Neural progenitor cell (in vitro differentiated cells): ENCODE measurements at regions not wholly inside any gene's neighbourhood (a gene's known extent, or its start where the extent isn't known, plus 50 kb on each side); places are given as distances from the start of the nearest gene placed in this dataset.

ENCODE experiments used
- DNase-seq: peaks from one replicate; pipeline ENCODE4 v3.0.0-alpha.2; 2016; ENCODE audit warnings: low spot score
- H2AFZ ChIP-seq: fragments of 200-600 bp; sonication (generic); replicated peaks from 2 replicates; pipeline ENCODE4 v1.6.1; 2016; ENCODE audit warnings: antibody characterized with exemption
- H3F3A ChIP-seq: fragments of 200-600 bp; sonication (generic); 2 replicates; pipeline ENCODE4 v1.6.1; 2016; ENCODE audit warnings: antibody characterized with exemption, low read depth
- H3K27ac ChIP-seq: fragments of 200-600 bp; sonication (generic); 2 replicates; pipeline ENCODE4 v1.5.1; 2016; ENCODE audit warnings: mild to moderate bottlenecking
- H3K27me3 ChIP-seq: fragments of 200-600 bp; sonication (generic); 2 replicates; pipeline ENCODE4 v1.6.1; 2016; ENCODE audit warnings: mild to moderate bottlenecking, moderate library complexity
- H3K36me3 ChIP-seq: fragments of 200-600 bp; sonication (generic); 2 replicates; pipeline ENCODE4 v1.5.1; 2016
- H3K4me1 ChIP-seq: fragments of 200-600 bp; sonication (generic); 2 replicates; pipeline ENCODE4 v1.6.1; 2016; ENCODE audit warnings: mixed run types
- H3K4me2 ChIP-seq: fragments of 200-600 bp; sonication (generic); 2 replicates; pipeline ENCODE4 v1.6.1; 2016
- H3K4me3 ChIP-seq: fragments of 200-600 bp; sonication (generic); 2 replicates; pipeline ENCODE4 v1.5.1; 2016
- H3K79me2 ChIP-seq: fragments of 200-600 bp; sonication (generic); 2 replicates; pipeline ENCODE4 v1.6.1; 2016; ENCODE audit warnings: low read depth
- H3K9ac ChIP-seq: fragments of 200-600 bp; sonication (generic); 2 replicates; pipeline ENCODE4 v1.6.1; 2016
- H3K9me3 ChIP-seq: fragments of 200-600 bp; sonication (generic); 2 replicates; pipeline ENCODE4 v1.5.1; 2016; ENCODE audit warnings: low read depth
- H4K20me1 ChIP-seq: fragments of 200-600 bp; sonication (generic); 2 replicates; pipeline ENCODE4 v1.6.1; 2016; ENCODE audit warnings: low read depth
- H3K27ac Mint-ChIP-seq: 3 replicates; pipeline ENCODE4 v1.8.0; 2021; ENCODE audit warnings: mixed read lengths
- H3K27me3 Mint-ChIP-seq: 2 replicates; pipeline ENCODE4 v1.8.0; 2022; ENCODE audit warnings: low read depth, mild to moderate bottlenecking, inconsistent platforms, moderate library complexity, mixed read lengths; ENCODE audit not compliant: insufficient read depth
- H3K36me3 Mint-ChIP-seq: 3 replicates; pipeline ENCODE4 v1.8.0; 2021; ENCODE audit warnings: mixed read lengths
- H3K4me1 Mint-ChIP-seq: 3 replicates; pipeline ENCODE4 v1.8.0; 2021; ENCODE audit warnings: mixed read lengths
- H3K4me3 Mint-ChIP-seq: 3 replicates; pipeline ENCODE4 v1.8.0; 2021; ENCODE audit warnings: mild to moderate bottlenecking, moderate library complexity, mixed read lengths
- H3K9me3 Mint-ChIP-seq: 3 replicates; pipeline ENCODE4 v1.8.0; 2020; ENCODE audit warnings: mixed read lengths
- CTCF ChIP-seq: fragments of 200-600 bp; sonication (generic); IDR thresholded peaks from 2 replicates; pipeline ENCODE4 v1.5.1; 2017; ENCODE audit warnings: antibody characterized with exemption, mild to moderate bottlenecking
- EZH2 ChIP-seq: fragments of 200-600 bp; sonication (generic); IDR thresholded peaks from 2 replicates; pipeline ENCODE4 v1.6.1; 2017; ENCODE audit warnings: antibody characterized with exemption, mild to moderate bottlenecking, moderate library complexity
- EZH2phosphoT487 ChIP-seq: fragments of 200-600 bp; sonication (generic); IDR thresholded peaks from 2 replicates; pipeline ENCODE4 v1.6.1; 2017; ENCODE audit warnings: antibody characterized with exemption

- H3K4me1 Mint-ChIP-seq, result no peaks in the 10 kb centered on the region
- Histone ChIP-seq H3F3A (no peaks in the 10 kb centered on the region), H3K79me2 (no peaks in the 10 kb centered on the region), H3K27ac (no peak overlapping the region), H3K27me3 (no peaks in the 10 kb centered on the region), H3K4me3 (no peak overlapping the region), H3K9ac (no peak overlapping the region), H4K20me1 (no peaks in the 10 kb centered on the region), H3K4me2 (no peak overlapping the region), H3K9me3 (no peaks in the 10 kb centered on the region), H3K36me3 (no peaks in the 10 kb centered on the region), H2AFZ (no peak overlapping the region), H3K4me1 (peaks cover 7% of the 10 kb centered on the region)
- no peaks in the 10 kb centered on the region for H3K36me3 Mint-ChIP-seq
- H3K27ac Mint-ChIP-seq, result no peak overlapping the region
- TF ChIP-seq EZH2, result no peak
- TF ChIP-seq CTCF, result no peak
- TF ChIP-seq EZH2phosphoT487, result no peak
- no peak overlapping the region for H3K4me3 Mint-ChIP-seq
- H3K9me3 Mint-ChIP-seq, result peaks cover 4% of the 10 kb centered on the region
- no peak for DNase-seq
- peaks cover 3% of the 10 kb centered on the region for H3K27me3 Mint-ChIP-seq
Measured at GRCh38 chr20:59424976-59425375, 124.6 kb downstream of the EDN3 start.

DNA sequence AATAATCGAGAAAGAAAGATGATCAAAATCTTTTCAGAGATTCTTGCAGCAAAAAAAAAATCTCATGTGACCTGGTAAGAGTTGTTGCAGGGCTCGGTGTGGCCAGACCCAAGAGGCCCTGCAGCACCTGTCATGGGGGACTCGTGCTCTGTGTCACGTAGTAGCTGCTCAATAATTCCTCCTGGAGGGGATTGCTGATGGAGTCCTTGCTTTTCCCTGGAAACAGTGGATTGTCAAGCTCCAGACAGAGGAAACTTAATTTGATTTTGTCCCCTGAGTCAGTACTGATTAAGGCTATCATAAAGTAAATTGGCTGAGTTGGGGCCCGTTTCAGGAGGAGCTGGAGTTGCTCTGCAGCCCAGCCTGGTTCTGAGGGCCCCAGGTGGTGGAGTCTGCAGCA is 125.2 kb downstream of the EDN3 start:
- Mint-ChIP-seq H3K27ac (no peak overlapping the region), H3K36me3 (no peaks in the 10 kb centered on the region), H3K27me3 (peaks cover 3% of the 10 kb centered on the region), H3K4me1 (no peaks in the 10 kb centered on the region), H3K4me3 (no peak overlapping the region), H3K9me3 (peaks cover 4% of the 10 kb centered on the region)
- no peak overlapping the region for H2AFZ ChIP-seq
- no peaks in the 10 kb centered on the region for H3K27me3 ChIP-seq
- H3K36me3 ChIP-seq, result no peaks in the 10 kb centered on the region
- no peak for DNase-seq
- TF ChIP-seq CTCF (no peak), EZH2phosphoT487 (no peak), EZH2 (no peak)
- no peaks in the 10 kb centered on the region for H3F3A ChIP-seq
- H4K20me1 ChIP-seq, result no peaks in the 10 kb centered on the region
- no peaks in the 10 kb centered on the region for H3K79me2 ChIP-seq
- peaks cover 7% of the 10 kb centered on the region for H3K4me1 ChIP-seq
- H3K27ac ChIP-seq, result no peak overlapping the region
- no peak overlapping the region for H3K9ac ChIP-seq
- H3K9me3 ChIP-seq, result no peaks in the 10 kb centered on the region
- no peak overlapping the region for H3K4me3 ChIP-seq
- no peak overlapping the region for H3K4me2 ChIP-seq

- Mint-ChIP-seq H3K27ac (no peak overlapping the region), H3K4me3 (peak overlapping the region; percentile 2), H3K27me3 (peaks cover 3% of the 10 kb centered on the region), H3K4me1 (no peaks in the 10 kb centered on the region), H3K9me3 (peaks cover 4% of the 10 kb centered on the region), H3K36me3 (no peaks in the 10 kb centered on the region)
- H3F3A ChIP-seq, result no peaks in the 10 kb centered on the region
- H2AFZ ChIP-seq, result no peak overlapping the region
- TF ChIP-seq CTCF, result no peak
- TF ChIP-seq EZH2, result no peak
- no peak for TF ChIP-seq EZH2phosphoT487
- H3K36me3 ChIP-seq, result no peaks in the 10 kb centered on the region
- no peak overlapping the region for H3K4me2 ChIP-seq
- H3K4me1 ChIP-seq, result peaks cover 7% of the 10 kb centered on the region
- H3K9ac ChIP-seq, result no peak overlapping the region
- no peak overlapping the region for H3K27ac ChIP-seq
- no peaks in the 10 kb centered on the region for H3K9me3 ChIP-seq
- H3K79me2 ChIP-seq, result no peaks in the 10 kb centered on the region
- DNase-seq, result no peak
- no peak overlapping the region for H3K4me3 ChIP-seq
- H4K20me1 ChIP-seq, result no peaks in the 10 kb centered on the region
- H3K27me3 ChIP-seq, result no peaks in the 10 kb centered on the region
Measured at GRCh38 chr20:59428006-59428405, 127.6 kb downstream of the EDN3 start.
